WTC11 (cell line): ENCODE measurements at regions not wholly inside any gene's neighbourhood (a gene's known extent, or its start where the extent isn't known, plus 50 kb on each side); places are given as distances from the start of the nearest gene placed in this dataset.

ENCODE experiments used
- ATF2 ChIP-seq: sonication (generic); formaldehyde crosslinking; IDR thresholded peaks from 2 replicates; pipeline ENCODE4 v1.8.1; 2022; ENCODE audit warnings: low read depth, missing genetic modification reagents, borderline replicate concordance
- ATF3 ChIP-seq: sonication (generic); formaldehyde crosslinking; conservative IDR thresholded peaks from 2 replicates; pipeline ENCODE4 v1.8.1; 2022; ENCODE audit warnings: mild to moderate bottlenecking, missing genetic modification reagents
- CTCF ChIP-seq: fragments of 200-600 bp; IDR thresholded peaks from 2 replicates; pipeline ENCODE4 v1.8.0; 2022; ENCODE audit warnings: antibody characterized with exemption
- FOXK1 ChIP-seq: sonication (generic); formaldehyde crosslinking; IDR thresholded peaks from 2 replicates; pipeline ENCODE4 v1.8.0; 2022; ENCODE audit warnings: mild to moderate bottlenecking, moderate library complexity, missing genetic modification reagents
- IRF1 ChIP-seq: sonication (generic); formaldehyde crosslinking; IDR thresholded peaks from 2 replicates; pipeline ENCODE4 v1.8.0; 2023; ENCODE audit warnings: missing genetic modification reagents
- KAT7 ChIP-seq: sonication (generic); formaldehyde crosslinking; IDR thresholded peaks from 2 replicates; pipeline ENCODE4 v1.8.1; 2023; ENCODE audit warnings: missing genetic modification reagents, mild to moderate bottlenecking, borderline replicate concordance
- MAX ChIP-seq: sonication (generic); formaldehyde crosslinking; IDR thresholded peaks from 2 replicates; pipeline ENCODE4 v1.8.0; 2022; ENCODE audit warnings: mild to moderate bottlenecking, missing genetic modification reagents
- NFYB ChIP-seq: sonication (generic); formaldehyde crosslinking; conservative IDR thresholded peaks from 2 replicates; pipeline ENCODE4 v1.8.0; 2022; ENCODE audit warnings: low read depth, missing genetic modification reagents
- NR3C1 ChIP-seq: sonication (generic); formaldehyde crosslinking; conservative IDR thresholded peaks from 2 replicates; pipeline ENCODE4 v1.8.1; 2023; ENCODE audit warnings: low read depth, mild to moderate bottlenecking, missing genetic modification reagents
- SP1 ChIP-seq: sonication (generic); formaldehyde crosslinking; conservative IDR thresholded peaks from 2 replicates; pipeline ENCODE4 v1.8.1; 2022; ENCODE audit warnings: missing genetic modification reagents
- TEAD4 ChIP-seq: sonication (generic); formaldehyde crosslinking; IDR thresholded peaks from 2 replicates; pipeline ENCODE4 v1.8.0; 2022; ENCODE audit warnings: mild to moderate bottlenecking, missing genetic modification reagents
- ZNF219 ChIP-seq: sonication (generic); formaldehyde crosslinking; IDR thresholded peaks from 2 replicates; pipeline ENCODE4 v1.8.0; 2023; ENCODE audit warnings: missing genetic modification reagents, mild to moderate bottlenecking, borderline replicate concordance

- TF ChIP-seq CTCF (no peak), SP1 (CRISPR knock-in tag) (no peak), NR3C1 (no peak), KAT7 (no peak), MAX (CRISPR knock-in tag) (no peak), ZNF219 (CRISPR knock-in tag) (no peak), ATF2 (no peak), ATF3 (CRISPR knock-in tag) (no peak), IRF1 (no peak), FOXK1 (CRISPR knock-in tag) (no peak), NFYB (no peak), TEAD4 (CRISPR knock-in tag) (no peak)
These were observed 309.7 kb downstream of the MN1 start for GRCh38 chr22:27491888-27492287.
